HepG2 (cell line): ENCODE measurements at regions not wholly inside any gene's neighbourhood (a gene's known extent, or its start where the extent isn't known, plus 50 kb on each side); places are given as distances from the start of the nearest gene placed in this dataset.

ENCODE experiments used
- ATAC-seq: fragments of 200-7000 bp; cut with Tn5 transposase; 3 replicates; pipeline ENCODE4 v1.9.1; 2020; ENCODE audit warnings: mild to moderate bottlenecking, moderate library complexity
- BruUV-seq: library from RNA; stranded (reverse); fragments of 400-500 nt; replicated peaks from 2 replicates; lab custom pipeline; 2021; lab: Mats Ljungman, UMichigan
- CTCF ChIA-PET: fragments of 300-600 bp; formaldehyde crosslinking; extraction: SDS; loops from one replicate; lab custom pipeline; 2021; ENCODE audit warnings: low total read pairs, inconsistent platforms, low intra/inter-chr PET ratio; lab: Yijun Ruan, JAX
- POLR2A ChIA-PET: fragments of 350-600 bp; sonication (Branson Sonifier 250); formaldehyde crosslinking; loops from one replicate; lab custom pipeline; 2020; ENCODE audit warnings: antibody characterized with exemption, inconsistent platforms; lab: Yijun Ruan, JAX
- DNase-seq: peaks from one replicate; pipeline ENCODE4 v3.0.0-alpha.2; 2015; ENCODE audit warnings: low spot score
- FAIRE-seq: peaks from 3 replicates; lab custom pipeline; 2011; peaks lifted over from hg19 to GRCh38; lab: Jason Lieb, UNC
- H2AFZ ChIP-seq: one replicate; pipeline ENCODE4 v1.6.1; 2011; ENCODE audit warnings: low read length, inconsistent platforms
- H3K27ac ChIP-seq: fragments of 300-600 bp; 3 replicates; pipeline ENCODE4 v1.8.0; 2011; ENCODE audit warnings: mixed run types, mild to moderate bottlenecking, mixed read lengths, low read length, inconsistent platforms; ENCODE audit not compliant: insufficient read depth; ENCODE audit errors: extremely low read length
- H3K27me3 ChIP-seq, 2 experiments: fragments of 200-600 bp in 1 of 2; 2 replicates in 1 of 2; 3 replicates in 1 of 2; pipeline versions ENCODE4 v1.6.0 to v1.8.0; 2011; ENCODE audit warnings: low read length in 2 of 2, mild to moderate bottlenecking in 2 of 2, moderate library complexity in 2 of 2, inconsistent platforms in 1 of 2; ENCODE audit not compliant: insufficient read depth in 2 of 2, control insufficient read depth in 1 of 2
- H3K36me3 ChIP-seq, 2 experiments: fragments of 200-600 bp in 1 of 2; replicated peaks in 1 of 2; 2 replicates in 1 of 2; 3 replicates in 1 of 2; pipeline versions ENCODE4 v1.5.1 to v1.8.0; 2011; ENCODE audit warnings: low read length in 2 of 2, inconsistent platforms in 1 of 2; ENCODE audit not compliant: insufficient read depth in 2 of 2, control insufficient read depth in 1 of 2
- H3K4me1 ChIP-seq: 2 replicates; pipeline ENCODE4 v1.5.1; 2012; ENCODE audit warnings: low read length, inconsistent platforms; ENCODE audit not compliant: insufficient read depth
- H3K4me2 ChIP-seq: 2 replicates; pipeline ENCODE4 v1.6.0; 2011; ENCODE audit warnings: low read depth, low read length, inconsistent platforms
- H3K4me3 ChIP-seq, 3 experiments: fragments of 200-600 bp in 1 of 3; sonication (generic), shearing (Covaris generic) in 1 of 3; replicated peaks in 1 of 3; 2 replicates each; pipeline ENCODE4 v1.5.1; 2011 to 2016; ENCODE audit warnings: low read length in 3 of 3, inconsistent platforms in 2 of 3, low read depth in 2 of 3, mild to moderate bottlenecking in 2 of 3, control low read depth in 1 of 3, mixed read lengths in 1 of 3; ENCODE audit not compliant: insufficient read depth in 1 of 3
- H3K79me2 ChIP-seq: one replicate; pipeline ENCODE4 v1.6.1; 2011; ENCODE audit warnings: low read length, inconsistent platforms; ENCODE audit not compliant: insufficient read depth
- H3K9ac ChIP-seq: 2 replicates; pipeline ENCODE4 v1.6.0; 2011; ENCODE audit warnings: mild to moderate bottlenecking, low read depth, low read length, inconsistent platforms; ENCODE audit not compliant: insufficient read depth
- H3K9me3 ChIP-seq: 2 replicates; pipeline ENCODE4 v1.5.1; 2012; ENCODE audit warnings: mild to moderate bottlenecking, low read length
- H4K20me1 ChIP-seq: 2 replicates; pipeline ENCODE4 v1.6.0; 2011; ENCODE audit warnings: inconsistent platforms, mild to moderate bottlenecking, low read length, moderate library complexity; ENCODE audit not compliant: insufficient read depth
- NFATC3 ChIP-seq: sonication (generic); formaldehyde crosslinking; IDR thresholded peaks from 2 replicates; pipeline ENCODE4 v1.5.1; 2020; ENCODE audit warnings: mild to moderate bottlenecking, missing genetic modification reagents
- TCF7L2 ChIP-seq: IDR thresholded peaks from 2 replicates; pipeline ENCODE4 v1.6.1; 2011; ENCODE audit warnings: mild to moderate bottlenecking, low read depth, low read length, moderate library complexity
- ZNF3 ChIP-seq: IDR thresholded peaks from 2 replicates; pipeline ENCODE4 v1.7.0; 2017; ENCODE audit warnings: inconsistent platforms
- ZNF383 ChIP-seq: sonication (generic); formaldehyde crosslinking; IDR thresholded peaks from 2 replicates; pipeline ENCODE4 v1.4.0; 2020; ENCODE audit warnings: missing genetic modification reagents, mild to moderate bottlenecking, borderline replicate concordance
- ZNF605 ChIP-seq: sonication (generic); formaldehyde crosslinking; IDR thresholded peaks from 2 replicates; pipeline ENCODE4 v1.8.0; 2022; ENCODE audit warnings: mild to moderate bottlenecking, missing genetic modification reagents
- ZNF816 ChIP-seq: sonication (generic); formaldehyde crosslinking; IDR thresholded peaks from 2 replicates; pipeline ENCODE4 v1.8.0; 2022; ENCODE audit warnings: missing genetic modification reagents, mild to moderate bottlenecking, borderline replicate concordance
- WGBS: methylation state at CpG from one replicate; pipeline ENCODE4 v1.1.6; 2017; ENCODE audit warnings: low lambda C conversion rate; 5-methylcytosine and 5-hydroxymethylcytosine counted together
- in situ Hi-C: cut with HindIII; loops from 2 replicates; pipeline ENCODE4 v1.10.0; 2017; ENCODE audit warnings: low pct_unique_long_range_greater_than_20kb; ENCODE audit not compliant: extremely low pct_ligation_motif_present
- intact Hi-C: fragments of 100-400 bp; cut with micrococcal nuclease; formaldehyde crosslinking; loops from one replicate; pipeline ENCODE4 v1.10.0; 2022; ENCODE audit not compliant: unreplicated experiment
- TF ChIP-seq, protein P1 (sequence below): IDR thresholded peaks from 2 replicates; pipeline ENCODE4 v1.6.1; 2012; ENCODE audit warnings: low read length, improper control_type of control experiment

DNA sequence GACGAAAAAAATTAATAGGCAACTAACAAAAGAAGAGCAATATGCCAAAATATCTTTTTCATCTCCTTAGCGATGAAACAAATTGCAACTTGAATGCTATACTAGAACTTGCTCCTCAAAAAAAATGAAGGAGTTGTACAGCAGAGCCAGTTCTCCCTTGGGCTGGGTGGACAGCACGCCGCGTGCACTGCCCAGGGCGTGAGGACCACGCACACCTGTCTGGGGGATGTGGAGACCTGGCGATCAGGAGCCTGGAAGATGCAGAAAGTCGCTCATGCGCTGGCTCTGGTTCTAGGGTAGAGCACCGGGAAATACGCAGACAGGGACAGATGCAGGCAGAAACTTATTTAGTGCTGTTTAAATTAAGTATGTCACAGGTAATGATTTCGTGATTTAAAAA, 342.0 kb upstream of the IRX4 start:
- Histone ChIP-seq H3K9ac (no peak overlapping the region), H3K27ac (no peak overlapping the region), H3K4me3 (no peak overlapping the region), H3K4me1 (no peaks in the 10 kb centered on the region), H4K20me1 (no peaks in the 10 kb centered on the region), H3K36me3 (no peaks in the 10 kb centered on the region), H3K27me3 (peaks cover 1 to 18% of the 10 kb centered on the region in 2 experiments; a peak in 2 of 5 replicates), H2AFZ (no peak overlapping the region), H3K9me3 (no peaks in the 10 kb centered on the region), H3K79me2 (no peaks in the 10 kb centered on the region), H3K4me2 (no peak overlapping the region)
- FAIRE-seq, result no peak
- intact Hi-C loops (no loop called here), in situ Hi-C loops (loop anchor here (25.0 kb wide), 1 partner anchor 513 kb away; no protein-coding TSS in a partner anchor)
- CTCF ChIA-PET, result no interaction called here
- no peak for DNase-seq
- WGBS, result 61% methylated on average over 10 of the region's 13 CpGs
- TF ChIP-seq, protein P1, sequence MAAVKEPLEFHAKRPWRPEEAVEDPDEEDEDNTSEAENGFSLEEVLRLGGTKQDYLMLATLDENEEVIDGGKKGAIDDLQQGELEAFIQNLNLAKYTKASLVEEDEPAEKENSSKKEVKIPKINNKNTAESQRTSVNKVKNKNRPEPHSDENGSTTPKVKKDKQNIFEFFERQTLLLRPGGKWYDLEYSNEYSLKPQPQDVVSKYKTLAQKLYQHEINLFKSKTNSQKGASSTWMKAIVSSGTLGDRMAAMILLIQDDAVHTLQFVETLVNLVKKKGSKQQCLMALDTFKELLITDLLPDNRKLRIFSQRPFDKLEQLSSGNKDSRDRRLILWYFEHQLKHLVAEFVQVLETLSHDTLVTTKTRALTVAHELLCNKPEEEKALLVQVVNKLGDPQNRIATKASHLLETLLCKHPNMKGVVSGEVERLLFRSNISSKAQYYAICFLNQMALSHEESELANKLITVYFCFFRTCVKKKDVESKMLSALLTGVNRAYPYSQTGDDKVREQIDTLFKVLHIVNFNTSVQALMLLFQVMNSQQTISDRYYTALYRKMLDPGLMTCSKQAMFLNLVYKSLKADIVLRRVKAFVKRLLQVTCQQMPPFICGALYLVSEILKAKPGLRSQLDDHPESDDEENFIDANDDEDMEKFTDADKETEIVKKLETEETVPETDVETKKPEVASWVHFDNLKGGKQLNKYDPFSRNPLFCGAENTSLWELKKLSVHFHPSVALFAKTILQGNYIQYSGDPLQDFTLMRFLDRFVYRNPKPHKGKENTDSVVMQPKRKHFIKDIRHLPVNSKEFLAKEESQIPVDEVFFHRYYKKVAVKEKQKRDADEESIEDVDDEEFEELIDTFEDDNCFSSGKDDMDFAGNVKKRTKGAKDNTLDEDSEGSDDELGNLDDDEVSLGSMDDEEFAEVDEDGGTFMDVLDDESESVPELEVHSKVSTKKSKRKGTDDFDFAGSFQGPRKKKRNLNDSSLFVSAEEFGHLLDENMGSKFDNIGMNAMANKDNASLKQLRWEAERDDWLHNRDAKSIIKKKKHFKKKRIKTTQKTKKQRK, result no peak
- BruUV-seq, result no TSS peak
- ATAC-seq, result no peak
- POLR2A ChIA-PET, result no interaction called here

DNA sequence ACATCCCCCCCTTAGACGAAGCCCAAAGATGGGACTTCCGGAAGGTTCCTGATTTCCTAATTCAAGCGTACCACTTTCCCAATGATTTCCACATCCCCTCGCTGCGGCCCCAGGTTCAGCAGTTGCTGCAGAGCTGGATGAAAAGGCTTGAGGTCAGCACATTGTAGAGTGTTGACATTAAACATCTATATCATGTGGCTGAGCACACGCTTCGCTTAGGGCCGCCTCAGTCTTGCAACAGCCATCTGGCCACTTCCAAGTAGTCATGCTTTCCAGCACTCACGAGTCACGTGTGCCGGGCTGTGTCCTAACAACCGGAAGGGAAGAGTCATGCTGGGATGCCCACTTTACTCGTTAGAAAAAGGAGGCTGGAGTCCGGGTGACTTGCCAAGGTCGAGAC, 340.6 kb upstream of the IRX4 start:
- no peak overlapping the region for H3K27ac ChIP-seq
- peaks cover 1 to 18% of the 10 kb centered on the region in 2 experiments; a peak in 2 of 5 replicates for H3K27me3 ChIP-seq
- no peaks in the 10 kb centered on the region for H3K36me3 ChIP-seq
- no peaks in the 10 kb centered on the region for H3K9me3 ChIP-seq
- FAIRE-seq (no peak), DNase-seq (no peak), ATAC-seq (no peak)
- intact Hi-C loops, result no loop called here
- H3K4me2 ChIP-seq, result no peak overlapping the region
- no peak overlapping the region for H3K4me3 ChIP-seq
- in situ Hi-C loops, result loop anchor here (25.0 kb wide), 1 partner anchor 514 kb away; no protein-coding TSS in a partner anchor
- POLR2A ChIA-PET, result no interaction called here
- 10% methylated on average over 10 of the region's 15 CpGs for WGBS
- BruUV-seq, result no TSS peak
- H3K4me1 ChIP-seq, result no peaks in the 10 kb centered on the region
- H3K79me2 ChIP-seq, result no peaks in the 10 kb centered on the region
- no peaks in the 10 kb centered on the region for H4K20me1 ChIP-seq
- H2AFZ ChIP-seq, result no peak overlapping the region
- H3K9ac ChIP-seq, result no peak overlapping the region
- CTCF ChIA-PET, result no interaction called here
- TF ChIP-seq ZNF816 (CRISPR knock-in tag) (no peak), NFATC3 (no peak), TCF7L2 (no peak), ZNF605 (CRISPR knock-in tag) (no peak), ZNF383 (no peak), ZNF3 (CRISPR knock-in tag) (no peak)
